Astrocyte (in vitro differentiated cells and primary cell): ENCODE measurements at regions not wholly inside any gene's neighbourhood (a gene's known extent, or its start where the extent isn't known, plus 50 kb on each side); places are given as distances from the start of the nearest gene placed in this dataset.

ENCODE experiments used
- DNase-seq: peaks from one replicate; pipeline ENCODE4 v3.0.0-alpha.2; 2010; ENCODE audit warnings: low read depth
- FAIRE-seq: peaks from 2 replicates; lab custom pipeline; 2011; peaks lifted over from hg19 to GRCh38; lab: Jason Lieb, UNC
- H2AFZ ChIP-seq: 2 replicates; pipeline ENCODE4 v1.6.0; 2012; ENCODE audit warnings: low read depth, low read length, inconsistent platforms
- H3K27ac ChIP-seq: 2 replicates; pipeline ENCODE4 v1.5.1; 2011; ENCODE audit warnings: low read depth, low read length, inconsistent platforms
- H3K27me3 ChIP-seq: 2 replicates; pipeline ENCODE4 v1.6.0; 2011; ENCODE audit warnings: low read length, inconsistent platforms; ENCODE audit not compliant: insufficient read depth
- H3K36me3 ChIP-seq: 2 replicates; pipeline ENCODE4 v1.5.1; 2011; ENCODE audit warnings: low read length, inconsistent platforms; ENCODE audit not compliant: insufficient read depth
- H3K4me1 ChIP-seq: 2 replicates; pipeline ENCODE4 v1.5.1; 2011; ENCODE audit warnings: low read length, inconsistent platforms; ENCODE audit not compliant: insufficient read depth
- H3K4me2 ChIP-seq: 2 replicates; pipeline ENCODE4 v1.6.0; 2012; ENCODE audit warnings: low read length, inconsistent platforms
- H3K4me3 ChIP-seq: 2 replicates; pipeline ENCODE4 v1.5.1; 2011; ENCODE audit warnings: low read depth, mild to moderate bottlenecking, low read length, inconsistent platforms; ENCODE audit not compliant: insufficient read depth
- H3K79me2 ChIP-seq: 2 replicates; pipeline ENCODE4 v1.6.0; 2012; ENCODE audit warnings: mild to moderate bottlenecking, low read length, inconsistent platforms; ENCODE audit not compliant: insufficient read depth
- H3K9ac ChIP-seq: 2 replicates; pipeline ENCODE4 v1.6.0; 2012; ENCODE audit warnings: mild to moderate bottlenecking, low read length, inconsistent platforms
- H3K9me3 ChIP-seq: 2 replicates; pipeline ENCODE4 v1.5.1; 2012; ENCODE audit warnings: low read depth, mild to moderate bottlenecking, low read length, inconsistent platforms; ENCODE audit not compliant: insufficient read depth
- H4K20me1 ChIP-seq: 2 replicates; pipeline ENCODE4 v1.6.0; 2012; ENCODE audit warnings: low read length, inconsistent platforms; ENCODE audit not compliant: insufficient read depth
- H3K27ac Mint-ChIP-seq: one replicate; pipeline ENCODE4 v1.8.0; 2021; ENCODE audit warnings: mild to moderate bottlenecking, mixed read lengths; ENCODE audit not compliant: unreplicated experiment
- H3K27me3 Mint-ChIP-seq: one replicate; pipeline ENCODE4 v1.8.0; 2021; ENCODE audit warnings: low read depth, mixed read lengths; ENCODE audit not compliant: unreplicated experiment
- H3K36me3 Mint-ChIP-seq: one replicate; pipeline ENCODE4 v1.8.0; 2021; ENCODE audit warnings: low read depth, mixed read lengths; ENCODE audit not compliant: unreplicated experiment
- H3K4me1 Mint-ChIP-seq: one replicate; pipeline ENCODE4 v1.8.0; 2021; ENCODE audit warnings: low read depth, mixed read lengths; ENCODE audit not compliant: unreplicated experiment
- H3K4me3 Mint-ChIP-seq: one replicate; pipeline ENCODE4 v1.8.0; 2021; ENCODE audit warnings: mild to moderate bottlenecking, moderate library complexity, mixed read lengths; ENCODE audit not compliant: unreplicated experiment
- H3K9me3 Mint-ChIP-seq: one replicate; pipeline ENCODE4 v1.8.0; 2021; ENCODE audit warnings: mild to moderate bottlenecking, mixed read lengths; ENCODE audit not compliant: unreplicated experiment
- EZH2 ChIP-seq: IDR thresholded peaks from 2 replicates; pipeline ENCODE4 v1.6.1; 2012; ENCODE audit warnings: mild to moderate bottlenecking, low read length, inconsistent platforms; ENCODE audit not compliant: insufficient read depth
- TF ChIP-seq, protein P1 (sequence below): IDR thresholded peaks from 2 replicates; pipeline ENCODE4 v1.5.1; 2011; ENCODE audit warnings: low read depth, mild to moderate bottlenecking, inconsistent platforms, low read length, moderate library complexity; ENCODE audit not compliant: insufficient read depth

GRCh38 chr5:51573835-51574234, 190.6 kb downstream of the ISL1 start:
- H3K9me3 Mint-ChIP-seq: no peaks in the 10 kb centered on the region
- Histone ChIP-seq H3K36me3 (no peaks in the 10 kb centered on the region), H3K79me2 (no peaks in the 10 kb centered on the region), H3K27me3 (no peaks in the 10 kb centered on the region), H3K27ac (no peak overlapping the region), H4K20me1 (no peaks in the 10 kb centered on the region), H3K4me1 (no peaks in the 10 kb centered on the region), H3K9me3 (no peaks in the 10 kb centered on the region), H2AFZ (no peak overlapping the region), H3K4me2 (no peak overlapping the region), H3K4me3 (no peak overlapping the region), H3K9ac (no peak overlapping the region)
- no peaks in the 10 kb centered on the region for H3K36me3 Mint-ChIP-seq
- no peak overlapping the region for H3K4me3 Mint-ChIP-seq
- no peak for TF ChIP-seq EZH2
- TF ChIP-seq, protein P1, sequence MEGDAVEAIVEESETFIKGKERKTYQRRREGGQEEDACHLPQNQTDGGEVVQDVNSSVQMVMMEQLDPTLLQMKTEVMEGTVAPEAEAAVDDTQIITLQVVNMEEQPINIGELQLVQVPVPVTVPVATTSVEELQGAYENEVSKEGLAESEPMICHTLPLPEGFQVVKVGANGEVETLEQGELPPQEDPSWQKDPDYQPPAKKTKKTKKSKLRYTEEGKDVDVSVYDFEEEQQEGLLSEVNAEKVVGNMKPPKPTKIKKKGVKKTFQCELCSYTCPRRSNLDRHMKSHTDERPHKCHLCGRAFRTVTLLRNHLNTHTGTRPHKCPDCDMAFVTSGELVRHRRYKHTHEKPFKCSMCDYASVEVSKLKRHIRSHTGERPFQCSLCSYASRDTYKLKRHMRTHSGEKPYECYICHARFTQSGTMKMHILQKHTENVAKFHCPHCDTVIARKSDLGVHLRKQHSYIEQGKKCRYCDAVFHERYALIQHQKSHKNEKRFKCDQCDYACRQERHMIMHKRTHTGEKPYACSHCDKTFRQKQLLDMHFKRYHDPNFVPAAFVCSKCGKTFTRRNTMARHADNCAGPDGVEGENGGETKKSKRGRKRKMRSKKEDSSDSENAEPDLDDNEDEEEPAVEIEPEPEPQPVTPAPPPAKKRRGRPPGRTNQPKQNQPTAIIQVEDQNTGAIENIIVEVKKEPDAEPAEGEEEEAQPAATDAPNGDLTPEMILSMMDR: no peak
- H3K4me1 Mint-ChIP-seq: no peaks in the 10 kb centered on the region
- no peaks in the 10 kb centered on the region for H3K27me3 Mint-ChIP-seq
- DNase-seq (no peak), FAIRE-seq (no peak)
- no peak overlapping the region for H3K27ac Mint-ChIP-seq

- Histone ChIP-seq H3K4me3 (no peak overlapping the region), H3K27me3 (no peaks in the 10 kb centered on the region), H3K4me1 (no peaks in the 10 kb centered on the region), H2AFZ (no peak overlapping the region), H3K9ac (no peak overlapping the region), H3K36me3 (no peaks in the 10 kb centered on the region), H4K20me1 (no peaks in the 10 kb centered on the region), H3K4me2 (no peak overlapping the region), H3K79me2 (no peaks in the 10 kb centered on the region), H3K9me3 (no peaks in the 10 kb centered on the region), H3K27ac (no peak overlapping the region)
- no peak for DNase-seq
- Mint-ChIP-seq H3K36me3 (no peaks in the 10 kb centered on the region), H3K4me3 (no peak overlapping the region), H3K27ac (no peak overlapping the region), H3K9me3 (no peaks in the 10 kb centered on the region), H3K4me1 (peaks cover 5% of the 10 kb centered on the region), H3K27me3 (no peaks in the 10 kb centered on the region)
- no peak for FAIRE-seq
- TF ChIP-seq, protein P1: no peak
- no peak for TF ChIP-seq EZH2
Observed at GRCh38 chr5:51582871-51583394, 199.7 kb downstream of the ISL1 start.

GRCh38 chr5:51598026-51598425, 214.8 kb downstream of the ISL1 start:
- Mint-ChIP-seq H3K27ac (no peak overlapping the region), H3K4me3 (no peak overlapping the region), H3K9me3 (no peaks in the 10 kb centered on the region), H3K4me1 (no peaks in the 10 kb centered on the region), H3K36me3 (no peaks in the 10 kb centered on the region), H3K27me3 (no peaks in the 10 kb centered on the region)
- H3K36me3 ChIP-seq: no peaks in the 10 kb centered on the region
- DNase-seq (no peak), FAIRE-seq (no peak)
- H2AFZ ChIP-seq: no peak overlapping the region
- H3K27ac ChIP-seq: no peak overlapping the region
- no peaks in the 10 kb centered on the region for H3K9me3 ChIP-seq
- no peak overlapping the region for H3K4me2 ChIP-seq
- no peaks in the 10 kb centered on the region for H3K27me3 ChIP-seq
- no peak overlapping the region for H3K4me3 ChIP-seq
- TF ChIP-seq EZH2: no peak
- TF ChIP-seq, protein P1: no peak
- H4K20me1 ChIP-seq: no peaks in the 10 kb centered on the region
- H3K79me2 ChIP-seq: no peaks in the 10 kb centered on the region
- H3K9ac ChIP-seq: no peak overlapping the region
- no peaks in the 10 kb centered on the region for H3K4me1 ChIP-seq
